Stimulated activated CD4-positive, alpha-beta T cell treated with anti-CD3 and anti-CD28 coated beads, Interleukin-2, amount 100 ng/mL, for 4 hours (primary cell): ENCODE measurements at regions not wholly inside any gene's neighbourhood (a gene's known extent, or its start where the extent isn't known, plus 50 kb on each side); places are given as distances from the start of the nearest gene placed in this dataset.
A peak's percentile ranks its signal among the peaks of the same experiment; 100 is the strongest.

Experiments used
- DNase-seq: peaks from one replicate; pipeline ENCODE4 v3.0.0-alpha.2; 2020; ENCODE audit warnings: low read depth

DNA sequence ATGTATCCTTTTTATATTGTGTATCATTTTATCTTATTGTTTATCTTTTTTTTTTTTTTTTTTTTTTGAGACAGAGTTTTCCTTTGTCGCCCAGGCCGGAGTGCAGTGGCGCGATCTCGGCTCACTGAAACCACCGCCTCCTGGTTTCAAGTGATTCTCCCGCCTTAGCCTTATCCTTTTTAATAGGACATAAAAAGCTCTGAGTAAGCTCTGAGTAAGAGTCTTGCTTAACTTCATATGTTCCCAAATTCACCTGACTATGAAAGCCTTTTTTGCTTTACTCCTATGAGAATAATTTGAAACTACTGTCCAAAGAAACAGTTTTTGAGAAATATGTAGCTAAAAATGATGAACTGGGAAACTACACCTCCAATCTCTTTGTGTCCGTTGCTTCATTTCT is 525.5 kb downstream of the IRS1 start:
- no peak for DNase-seq

DNA sequence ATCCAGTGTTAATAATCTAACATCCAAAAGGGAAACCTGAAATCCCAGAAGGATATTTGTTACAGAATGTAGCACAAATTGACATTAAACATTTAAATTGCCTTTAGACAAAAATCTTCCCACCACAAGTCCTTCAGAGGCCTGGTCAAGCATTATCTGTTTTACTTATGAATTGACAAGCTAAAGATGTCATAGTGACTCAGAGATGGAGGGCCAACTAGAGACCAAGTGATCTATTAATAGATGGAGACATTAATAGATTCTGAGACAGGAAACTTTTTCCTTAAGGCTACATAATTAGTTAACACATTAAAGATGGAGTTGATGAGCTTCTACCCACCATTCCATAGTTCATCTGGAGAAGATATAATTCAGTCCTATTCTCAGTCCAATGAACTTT is 526.2 kb downstream of the IRS1 start:
- no peak for DNase-seq

DNA sequence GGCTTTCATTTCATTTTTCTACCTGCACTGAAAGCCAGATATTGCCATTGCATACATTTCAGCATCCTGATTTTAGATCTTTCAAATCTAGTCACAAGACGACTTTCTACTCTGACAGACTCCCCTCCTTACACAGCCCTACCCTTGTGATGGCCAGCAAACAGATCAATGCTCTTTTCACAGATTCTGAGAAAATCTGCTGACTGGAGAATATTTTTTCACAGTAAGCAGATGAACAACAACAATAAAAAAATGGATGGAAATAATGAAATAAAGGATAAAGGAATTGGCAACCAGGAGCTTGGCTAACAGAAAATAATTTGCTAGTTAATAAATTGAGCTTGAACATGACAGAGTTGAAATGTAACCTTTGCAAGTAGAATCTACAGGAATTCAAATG is 527.2 kb downstream of the IRS1 start:
- DNase-seq = no peak

DNA sequence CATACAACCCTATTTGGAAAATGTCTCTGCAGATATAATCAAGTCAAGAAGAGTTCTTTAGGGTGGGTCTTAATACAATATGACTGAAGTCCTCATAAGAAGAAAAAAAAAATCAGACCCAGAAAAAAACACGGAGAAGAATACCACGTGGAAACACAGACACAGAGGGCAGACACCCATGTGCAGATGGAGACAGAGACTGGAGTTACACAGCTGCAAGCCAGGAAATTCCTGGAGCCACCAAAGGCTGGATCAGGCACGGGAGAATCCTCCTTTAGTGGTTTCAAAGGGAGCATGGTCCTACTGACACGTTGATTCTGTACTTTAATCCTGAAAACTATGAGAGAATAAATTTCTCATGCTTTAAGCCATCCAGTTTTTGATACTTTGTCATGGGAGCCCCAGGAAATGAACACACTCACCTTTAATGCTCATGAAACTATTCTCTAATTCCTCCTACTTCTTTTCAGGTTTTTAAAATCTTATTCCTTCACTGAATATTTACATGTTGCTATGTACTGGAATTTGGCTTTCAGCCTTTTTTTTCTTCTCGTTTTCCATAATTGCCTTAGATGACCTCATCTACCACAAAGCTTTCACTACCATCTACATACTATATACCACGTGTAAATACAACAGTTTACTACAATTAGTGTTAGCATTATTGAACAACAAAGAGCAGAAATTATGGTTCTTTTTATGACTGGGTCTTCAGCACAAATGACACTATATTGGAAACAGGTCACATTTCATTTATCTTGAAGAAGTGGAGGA is 529.1 kb downstream of the IRS1 start:
- no peak for DNase-seq

DNA sequence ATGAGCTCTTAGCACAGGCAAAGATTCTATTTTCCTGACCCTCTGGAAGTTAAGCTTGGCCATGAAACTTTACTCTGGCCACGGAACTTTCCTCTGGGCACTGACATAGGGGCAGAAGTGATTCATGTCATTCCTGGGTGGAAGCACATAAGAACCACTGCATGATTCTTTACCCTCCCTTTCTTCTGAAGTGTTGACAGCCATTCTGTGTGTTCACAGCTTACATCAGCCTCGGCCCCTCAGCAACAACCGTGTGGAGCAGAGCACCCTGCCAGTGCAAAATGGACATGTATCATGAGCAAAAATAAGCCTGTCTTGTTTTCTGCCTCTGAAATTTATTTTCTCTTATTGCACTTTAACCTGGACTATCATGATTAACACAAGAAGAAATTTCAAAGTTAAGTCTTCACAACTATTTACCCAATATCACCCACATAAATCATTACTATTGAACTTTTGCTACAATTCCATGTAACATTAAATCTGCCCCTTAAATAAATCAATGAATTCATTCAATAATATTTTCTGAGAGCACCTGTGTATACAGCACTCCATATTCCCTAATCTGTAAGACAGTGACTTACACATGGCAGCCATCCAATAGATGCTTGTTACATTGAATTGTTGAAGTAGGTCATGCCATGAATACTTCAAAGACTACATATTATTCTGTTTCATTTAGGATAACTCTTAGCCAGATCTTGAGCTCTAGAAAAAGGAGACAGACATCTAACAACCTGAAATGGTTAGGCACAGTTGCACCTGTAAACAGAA is 531.9 kb downstream of the IRS1 start:
- DNase-seq = no peak

DNA sequence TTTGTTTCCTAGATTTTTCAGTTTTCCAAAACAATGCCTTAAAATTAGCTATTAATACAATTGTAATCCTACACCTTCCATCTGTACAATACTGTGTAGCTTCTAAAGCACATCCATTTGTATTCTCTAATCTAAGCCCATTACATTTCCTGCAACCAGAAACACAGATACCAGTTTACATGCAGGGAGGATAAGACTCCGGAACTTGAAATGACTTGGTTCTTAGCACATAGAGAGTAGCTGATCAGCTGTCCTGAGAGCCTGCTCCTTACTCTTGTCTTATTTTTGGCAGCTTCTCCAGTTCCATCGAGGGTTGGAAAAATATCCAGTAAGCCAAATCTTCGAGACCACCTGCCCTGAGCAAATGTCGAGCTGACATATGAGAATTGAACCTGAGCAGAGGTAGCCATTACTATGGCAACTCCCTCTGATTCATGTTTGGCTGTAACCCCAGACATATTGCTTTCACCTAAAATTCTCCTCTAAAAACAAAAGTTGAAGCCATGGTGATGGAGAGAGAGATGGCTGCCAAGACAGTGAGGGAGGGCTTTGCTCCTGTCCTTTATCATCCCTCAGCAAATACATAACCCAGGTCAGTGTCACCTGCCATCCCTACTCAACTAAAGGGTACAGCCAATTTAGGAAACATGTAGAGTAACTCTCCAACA is 542.8 kb downstream of the IRS1 start:
- DNase-seq = no peak

DNA sequence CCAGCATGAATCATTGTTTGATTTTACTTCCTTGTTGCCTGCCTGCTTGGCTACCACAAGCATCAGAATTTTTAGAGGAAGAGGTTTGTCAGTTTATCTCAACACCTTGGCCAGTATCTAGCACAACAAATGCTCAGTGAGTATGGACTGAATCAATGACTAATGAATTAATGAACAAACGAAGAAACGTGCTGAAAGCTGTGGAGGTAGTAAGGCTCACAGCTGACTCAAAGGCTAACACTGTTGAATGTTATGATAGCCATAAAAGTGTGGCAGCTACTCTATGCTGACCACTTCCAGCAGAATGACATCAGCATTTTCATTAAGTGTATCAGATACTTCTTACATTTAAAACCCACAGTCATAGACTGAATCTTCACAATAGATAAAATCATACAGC is 543.4 kb downstream of the IRS1 start:
- no peak for DNase-seq

DNA sequence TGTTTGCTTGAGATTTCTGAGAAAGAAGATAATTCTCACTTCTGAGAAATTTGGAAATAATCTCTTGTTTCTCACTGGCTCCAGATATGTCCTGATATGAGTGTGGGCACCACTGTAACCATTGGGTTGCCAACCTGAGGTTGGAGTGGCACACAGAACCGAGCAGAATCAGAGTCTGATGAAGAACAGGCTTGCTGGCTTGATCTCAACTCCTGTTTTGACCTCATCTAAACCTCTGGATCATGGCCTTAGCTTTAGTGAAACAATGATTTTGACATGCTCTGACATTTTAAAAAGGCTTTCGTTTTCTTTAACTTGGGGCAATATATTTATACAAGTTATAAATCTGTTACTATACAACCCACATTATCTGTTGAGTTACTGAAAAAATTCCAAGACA is 548.0 kb downstream of the IRS1 start:
- DNase-seq = no peak

DNA sequence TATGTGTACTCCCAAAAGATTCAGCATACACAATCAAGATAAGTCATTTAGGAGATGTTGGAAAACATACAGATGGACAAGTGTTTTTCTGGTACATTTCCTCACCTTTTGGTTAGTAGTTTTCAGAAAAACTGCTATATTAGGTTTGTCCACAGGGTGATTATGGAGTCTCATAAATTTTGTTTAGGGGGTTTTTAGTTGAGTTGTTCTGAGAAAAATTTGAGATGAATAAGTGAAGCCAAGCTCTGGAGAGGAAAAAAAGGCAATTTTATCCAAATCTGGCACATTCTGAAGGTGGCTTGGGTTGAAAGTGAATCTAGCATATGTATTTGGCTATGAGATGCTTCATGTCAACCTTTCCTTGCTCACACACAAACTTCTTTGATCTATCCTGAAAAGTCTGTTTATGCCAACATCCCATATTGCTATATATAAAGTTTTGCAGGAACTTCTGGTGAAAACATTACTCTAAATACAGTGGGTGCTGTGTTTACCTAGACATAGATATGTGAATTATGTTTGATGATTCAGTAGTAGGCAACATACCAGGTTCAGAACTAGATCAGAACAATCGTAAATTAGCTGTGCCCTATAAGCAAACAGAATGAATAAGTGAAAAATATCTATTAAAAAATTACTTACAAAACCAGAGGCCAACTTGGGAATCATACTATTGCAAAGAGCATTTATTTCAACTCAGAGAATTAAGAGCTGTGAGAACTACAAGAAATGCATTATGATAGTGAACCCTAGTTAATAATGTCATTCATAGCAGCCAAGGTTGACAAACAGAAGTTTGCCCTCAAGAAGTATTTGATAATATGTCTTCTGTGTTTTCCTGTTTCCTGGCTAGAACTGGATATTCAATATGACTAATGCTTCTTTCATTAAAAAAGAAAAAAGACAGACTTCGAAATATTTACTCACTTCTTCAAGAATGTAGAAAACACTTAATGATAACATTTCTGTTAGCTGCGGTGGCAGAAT is 552.0 kb downstream of the IRS1 start:
- DNase-seq = no peak

DNA sequence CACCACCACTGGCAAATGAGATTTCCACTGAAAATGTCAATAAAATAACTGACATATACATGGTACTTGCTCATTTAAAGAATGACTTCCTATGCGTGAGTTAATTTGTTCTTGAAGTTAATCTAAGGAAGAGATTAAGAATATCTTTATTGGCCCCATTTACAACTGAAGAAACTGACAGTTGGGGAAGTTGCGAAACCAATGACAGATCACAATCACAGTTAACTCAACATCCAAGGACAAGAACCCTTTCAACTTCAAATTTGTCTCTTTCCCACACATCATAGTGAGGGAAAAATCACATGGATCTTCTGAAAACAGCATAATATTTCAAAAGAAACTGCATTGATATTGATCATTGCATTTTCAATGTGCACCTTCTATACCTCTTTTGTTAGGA is 565.4 kb downstream of the IRS1 start:
- no peak for DNase-seq

DNA sequence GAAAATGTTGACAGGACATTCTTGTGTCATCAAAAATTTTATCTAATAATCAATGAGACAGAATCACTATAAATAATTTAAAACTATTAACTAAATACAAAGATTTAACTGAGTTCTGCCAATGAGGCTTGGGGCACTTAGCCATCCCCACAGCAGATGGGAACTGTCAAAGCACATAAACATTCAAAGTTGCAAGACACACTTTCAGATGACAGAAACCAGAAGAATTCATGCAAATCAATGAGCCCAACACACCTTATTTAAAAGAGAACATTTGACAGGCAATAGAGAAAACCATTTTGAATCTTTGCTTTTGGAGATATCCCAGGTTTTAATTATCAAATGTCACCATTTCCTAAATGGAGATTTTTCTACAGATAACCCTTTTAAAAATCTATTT is 566.2 kb downstream of the IRS1 start:
- DNase-seq = no peak

DNA sequence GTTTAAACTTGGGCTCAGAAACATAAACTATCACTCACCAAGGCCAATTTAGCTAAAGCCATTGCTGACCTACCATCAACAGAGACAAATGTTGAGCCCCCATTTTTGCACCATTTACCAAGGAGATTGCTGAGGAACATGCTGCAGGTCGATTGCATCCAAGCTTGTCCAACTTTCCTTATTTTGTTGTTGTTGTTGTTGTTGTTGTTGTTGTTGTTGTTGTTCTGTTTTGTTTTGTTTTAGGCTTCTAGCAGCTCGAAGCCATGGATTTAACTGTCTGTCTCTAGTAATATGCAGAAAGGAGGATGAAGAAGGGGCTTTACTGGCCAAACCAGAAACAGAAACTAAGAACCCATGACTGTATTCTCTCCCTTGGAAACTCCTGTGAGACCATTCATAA is 571.5 kb downstream of the IRS1 start:
- DNase-seq = no peak

DNA sequence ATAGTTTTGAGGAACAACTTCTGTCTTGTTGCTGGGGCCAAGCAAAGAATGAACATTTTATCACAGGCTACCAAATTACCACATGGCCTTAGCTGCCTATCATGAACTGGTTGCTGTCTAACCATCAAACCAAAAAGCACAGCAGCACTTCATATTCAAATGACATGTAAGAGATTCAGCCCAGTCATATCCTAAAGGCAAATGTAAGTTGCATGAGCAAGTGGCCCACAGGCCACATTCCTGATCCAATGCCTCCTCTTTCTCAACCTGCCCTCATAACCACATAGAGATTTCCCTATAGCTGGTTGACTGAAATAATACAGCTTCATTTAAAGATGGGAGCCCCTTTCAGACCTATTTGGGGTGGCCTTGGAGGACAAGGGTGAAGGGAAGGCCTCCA is 572.3 kb downstream of the IRS1 start:
- no peak for DNase-seq

DNA sequence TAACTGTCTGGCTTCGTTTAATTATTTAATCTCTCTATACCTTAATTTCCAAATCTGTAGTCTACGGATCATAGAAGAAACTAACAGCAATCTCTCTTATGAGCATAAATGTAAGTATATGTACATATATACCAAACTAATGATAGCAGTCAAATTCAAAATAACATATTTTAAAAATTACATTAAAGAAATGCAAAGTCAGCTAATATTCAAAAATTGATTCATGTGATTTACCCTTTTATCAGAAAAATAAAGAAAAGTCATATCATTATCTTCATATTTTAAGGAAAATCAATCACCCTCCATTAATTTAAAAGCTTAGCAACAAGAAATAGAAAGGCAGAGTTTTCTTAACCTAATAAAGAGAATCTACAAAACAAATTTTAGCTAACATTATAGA is 575.9 kb downstream of the IRS1 start:
- DNase-seq = no peak

DNA sequence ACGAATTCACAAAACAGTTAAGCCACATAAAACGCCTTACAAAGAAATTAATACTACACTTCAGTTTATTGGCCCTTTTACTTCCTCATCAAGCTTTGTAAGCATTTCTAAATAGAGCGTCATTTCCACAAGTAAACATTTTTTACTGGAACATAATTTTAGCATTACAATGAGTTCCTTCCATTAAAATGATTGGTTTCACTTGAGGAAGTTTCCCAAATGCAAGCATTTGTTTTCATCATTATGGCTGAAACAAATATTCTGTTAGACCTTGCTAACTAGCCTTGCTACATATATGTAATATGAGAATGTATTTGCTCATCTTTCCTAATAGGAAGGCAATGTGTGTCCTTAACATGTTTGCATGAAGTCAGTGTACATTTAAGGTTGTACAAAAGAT is 579.1 kb downstream of the IRS1 start:
- no peak for DNase-seq

DNA sequence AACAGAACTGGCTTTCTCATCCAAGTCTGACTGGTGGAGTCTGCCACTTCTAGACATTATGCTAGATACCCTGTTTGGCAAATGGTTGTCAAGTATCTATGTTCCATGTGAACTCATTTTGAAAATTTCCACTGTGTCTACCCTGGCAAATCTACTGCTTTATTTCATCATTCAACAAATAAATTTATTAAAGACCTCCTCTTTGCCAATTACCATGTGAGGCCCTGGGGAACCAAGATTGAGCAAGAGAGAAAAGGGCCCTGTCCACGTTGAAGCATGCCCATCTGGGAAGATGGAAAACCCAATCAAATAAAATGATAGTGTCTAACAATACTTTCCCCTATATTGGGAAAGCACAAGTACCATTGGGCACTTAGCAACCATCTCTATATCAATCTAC is 582.4 kb downstream of the IRS1 start:
- no peak for DNase-seq

DNA sequence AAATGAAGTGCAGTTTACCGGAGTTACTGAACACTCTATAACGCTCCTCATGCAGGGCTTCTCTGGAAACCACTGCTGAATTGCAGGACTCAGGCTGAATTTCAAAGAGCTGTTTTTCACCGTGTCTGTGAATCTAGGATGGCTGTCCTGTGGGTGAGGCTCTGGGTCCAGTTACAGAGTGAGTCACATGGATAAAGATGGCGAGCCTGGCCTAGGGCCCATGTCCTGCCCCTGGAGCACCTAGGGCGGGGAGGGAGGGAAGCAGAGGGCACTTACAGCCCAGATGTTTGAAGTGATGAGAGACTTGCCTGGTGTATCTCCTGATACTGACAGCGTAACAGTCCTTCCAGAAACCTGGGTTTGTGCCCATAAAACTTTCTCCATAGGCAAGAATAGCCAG is 583.0 kb downstream of the IRS1 start:
- no peak for DNase-seq

DNA sequence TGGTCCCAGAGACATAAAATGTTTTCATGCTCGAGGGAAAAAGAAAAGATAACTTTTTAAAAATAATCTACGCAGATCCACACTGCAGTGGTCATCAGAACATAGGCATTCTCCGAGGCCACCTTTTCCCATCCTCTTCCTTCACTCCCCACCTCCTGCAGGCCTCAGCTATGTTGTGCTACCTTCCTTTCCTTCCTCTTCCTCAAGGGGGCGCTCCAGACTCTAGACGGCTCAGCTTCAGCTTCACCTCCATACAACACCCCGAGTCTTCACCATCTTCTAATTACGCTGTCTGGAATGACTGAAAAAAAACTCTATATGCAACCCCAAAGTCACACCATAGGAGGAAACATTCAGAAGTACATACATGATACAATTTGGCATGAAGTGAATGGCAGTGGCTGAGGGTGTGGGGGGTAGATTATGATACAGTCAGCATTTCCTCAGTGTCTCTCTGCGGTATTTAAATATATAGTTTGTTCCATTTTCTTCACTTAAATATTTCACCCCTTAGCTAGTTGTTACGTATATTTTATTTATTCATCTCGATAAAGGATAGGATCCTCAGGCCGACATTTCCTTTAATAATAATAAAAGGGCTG is 583.6 kb downstream of the IRS1 start:
- peak; percentile 23 for DNase-seq

DNA sequence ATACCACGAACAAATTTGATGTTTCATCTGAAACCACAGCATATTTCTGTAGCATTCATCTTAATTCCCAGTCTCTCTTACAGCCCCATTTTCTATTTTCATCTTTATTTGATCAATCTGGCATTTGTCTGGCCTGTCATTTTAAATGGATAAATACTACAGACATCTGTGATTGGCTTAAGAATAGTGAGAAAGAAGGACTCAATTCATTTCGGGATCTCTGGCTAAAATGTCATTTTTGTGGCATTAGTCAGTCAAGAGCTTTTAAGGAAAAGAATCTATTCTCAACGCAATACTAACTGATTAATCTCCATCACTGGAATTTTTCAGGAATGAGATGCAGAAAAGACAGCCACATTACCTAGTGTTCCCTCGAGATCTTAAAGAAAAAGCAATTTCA is 585.9 kb downstream of the IRS1 start:
- no peak for DNase-seq

DNA sequence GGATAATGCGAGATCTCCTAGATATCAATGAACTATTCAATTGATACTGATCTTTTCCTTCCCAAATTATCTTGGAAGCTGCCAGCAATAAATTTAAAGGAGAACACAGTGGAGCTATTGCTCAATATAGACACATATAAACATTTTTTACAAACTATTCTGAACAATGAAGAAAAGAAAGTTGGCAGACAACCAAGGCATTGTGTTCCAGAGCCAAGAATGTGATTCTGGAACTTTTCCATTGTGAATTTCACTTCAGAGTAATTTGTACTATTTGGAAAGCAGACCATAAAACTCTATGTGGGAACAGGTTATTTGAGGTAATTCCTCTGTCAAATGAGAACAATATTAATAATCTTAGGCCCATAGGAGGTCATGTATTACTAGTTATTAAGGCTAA is 588.2 kb downstream of the IRS1 start:
- no peak for DNase-seq

DNA sequence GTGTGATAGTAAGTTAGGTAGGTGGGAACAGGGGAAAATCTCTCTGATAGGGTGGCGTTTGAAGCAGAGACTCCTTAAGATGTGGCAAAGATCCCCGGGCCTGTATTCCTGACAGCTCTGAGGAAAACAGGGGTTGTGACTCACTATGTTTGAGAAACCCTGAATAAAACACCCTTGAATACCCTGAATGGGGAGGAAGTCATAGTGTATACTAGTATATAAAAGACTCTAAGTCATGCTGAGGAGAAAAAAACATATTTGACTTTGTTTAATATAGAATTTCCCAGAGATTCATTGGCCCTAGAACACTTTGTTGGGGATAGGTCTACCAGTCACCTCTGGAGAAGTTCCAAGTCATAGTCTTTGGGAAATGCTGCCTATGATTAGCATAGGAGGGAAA is 590.9 kb downstream of the IRS1 start:
- no peak for DNase-seq

DNA sequence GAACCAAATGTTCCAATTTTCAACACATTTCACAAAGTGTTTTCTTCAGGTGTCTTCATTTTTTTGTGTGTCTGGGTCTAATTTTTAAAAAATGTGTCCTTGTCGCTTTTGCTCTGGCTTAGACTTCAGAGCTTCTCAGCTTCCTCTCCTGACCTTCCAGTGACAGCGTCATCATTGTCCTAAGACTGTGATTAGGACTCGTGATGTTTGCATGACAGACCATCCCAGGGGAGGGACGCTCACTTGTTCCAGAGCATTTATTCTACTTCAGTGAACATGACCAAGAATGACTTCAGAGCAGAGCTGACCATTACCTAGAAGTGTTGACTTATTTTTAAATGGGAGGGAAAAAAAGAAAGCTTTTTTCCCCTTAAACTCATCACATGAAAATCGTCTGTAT is 591.9 kb downstream of the IRS1 start:
- DNase-seq = no peak
